ENCODE measurements at regions not wholly inside any gene's neighbourhood (a gene's known extent, or its start where the extent isn't known, plus 50 kb on each side); places are given as distances from the start of the nearest gene placed in this dataset.

- no peak for TF ChIP-seq ZNF274 (IDR thresholded peaks at IDR 0.05; ENCODE audit: low read depth, low read length)
- no peak for TF ChIP-seq SUZ12 (IDR thresholded peaks at IDR 0.05; ENCODE audit: extremely low read depth, insufficient read depth, insufficient read length)
- no peak for TF ChIP-seq YY1 (IDR thresholded peaks at IDR 0.05; ENCODE audit: insufficient read depth, insufficient read length)
Measured at GRCh38 chr13:86098511-86098910, 299.3 kb upstream of the SLITRK6 start.

All from NT2/D1 (cell line).